Activated CD4-positive, alpha-beta memory T cell treated with anti-CD3 and anti-CD28 coated beads for 36 hours (primary cell): ENCODE measurements at regions not wholly inside any gene's neighbourhood (a gene's known extent, or its start where the extent isn't known, plus 50 kb on each side); places are given as distances from the start of the nearest gene placed in this dataset.
A peak's percentile ranks its signal among the peaks of the same experiment; 100 is the strongest.
"Not testable (repeated sequence)": the region's sequence is repeated elsewhere in the genome, so short reads cannot be mapped to it uniquely, and the experiment has no call there.

Source experiments
- CTCF ChIA-PET: fragments of 350-600 bp; sonication (Branson Sonifier 250); formaldehyde crosslinking; loops from one replicate; lab custom pipeline; 2021; ENCODE audit warnings: antibody characterized with exemption, inconsistent platforms; lab: Charles Lee
- POLR2A ChIA-PET: fragments of 350-600 bp; sonication (Branson Sonifier 250); formaldehyde crosslinking; loops from one replicate; lab custom pipeline; 2021; ENCODE audit warnings: antibody characterized with exemption; lab: Charles Lee
- DNase-seq: peaks from one replicate; pipeline ENCODE4 v3.0.0-alpha.2; 2020
- H3K27ac Mint-ChIP-seq: one replicate; pipeline ENCODE4 v1.8.0; 2021; ENCODE audit warnings: mixed read lengths
- H3K27me3 Mint-ChIP-seq: one replicate; pipeline ENCODE4 v1.8.0; 2021; ENCODE audit warnings: mixed read lengths
- H3K36me3 Mint-ChIP-seq: one replicate; pipeline ENCODE4 v1.8.0; 2021; ENCODE audit warnings: mixed read lengths
- H3K4me1 Mint-ChIP-seq: one replicate; pipeline ENCODE4 v1.8.0; 2021; ENCODE audit warnings: low read depth, mixed read lengths
- H3K4me3 Mint-ChIP-seq: one replicate; pipeline ENCODE4 v1.8.0; 2021; ENCODE audit warnings: mild to moderate bottlenecking, mixed read lengths
- H3K9me3 Mint-ChIP-seq: one replicate; pipeline ENCODE4 v1.8.0; 2021; ENCODE audit warnings: mixed read lengths
- intact Hi-C: fragments of 100-400 bp; cut with micrococcal nuclease; formaldehyde crosslinking; loops from one replicate; pipeline ENCODE4 v1.15.1; 2023

GRCh38 chr13:110821837-110822668, 92.8 kb downstream of the ANKRD10 start:
- POLR2A ChIA-PET, H3K36me3 Mint-ChIP-seq, H3K27me3 Mint-ChIP-seq, H3K4me1 Mint-ChIP-seq, intact Hi-C loops, H3K9me3 Mint-ChIP-seq, DNase-seq, H3K27ac Mint-ChIP-seq: not testable (repeated sequence)
- peak overlapping the region; percentile 8 for H3K4me3 Mint-ChIP-seq
- CTCF ChIA-PET: interaction anchor here (1.3 to 2.3 kb wide), 2 partner anchors 228 to 367 kb away, joined by 4 to 9 read pairs; no protein-coding TSS in a partner anchor

- Mint-ChIP-seq H3K27me3 (no peaks in the 10 kb centered on the region), H3K4me3 (peak overlapping the region; percentile 8), H3K36me3 (no peaks in the 10 kb centered on the region), H3K27ac (no peak overlapping the region), H3K9me3 (no peaks in the 10 kb centered on the region), H3K4me1 (peaks cover 5% of the 10 kb centered on the region)
- ChIA-PET POLR2A (no interaction called here), CTCF (interaction anchor here (2.2 to 2.3 kb wide), 2 partner anchors 229 to 367 kb away, joined by 8 to 9 read pairs; no protein-coding TSS in a partner anchor)
- no peak for DNase-seq
- intact Hi-C loops: no loop called here
Measured at GRCh38 chr13:110822669-110822945, 92.3 kb downstream of the ANKRD10 start.

GRCh38 chr13:110824702-110825300, 90.1 kb downstream of the ANKRD10 start:
- POLR2A ChIA-PET: interaction anchor here (0.5 kb wide), 1 partner anchor 101 kb away, joined by 5 read pairs; no protein-coding TSS in a partner anchor

GRCh38 chr13:110825516-110825915, 89.4 kb downstream of the ANKRD10 start:
- H3K4me3 Mint-ChIP-seq: no peak overlapping the region
- ChIA-PET POLR2A (interaction anchor here (0.5 kb wide), 1 partner anchor 102 kb away, joined by 5 read pairs; no protein-coding TSS in a partner anchor), CTCF (no interaction called here)
- no peaks in the 10 kb centered on the region for H3K36me3 Mint-ChIP-seq
- no peaks in the 10 kb centered on the region for H3K27me3 Mint-ChIP-seq
- H3K27ac Mint-ChIP-seq: no peak overlapping the region
- intact Hi-C loops: no loop called here
- H3K4me1 Mint-ChIP-seq: no peaks in the 10 kb centered on the region
- H3K9me3 Mint-ChIP-seq: no peaks in the 10 kb centered on the region
- DNase-seq: no peak

More at GRCh38 chr13:110824702-110825300, 90.1 kb downstream of the ANKRD10 start:
- H3K9me3 Mint-ChIP-seq: no peaks in the 10 kb centered on the region
- CTCF ChIA-PET: interaction anchor here (2.2 kb wide), 1 partner anchor 231 kb away, joined by 8 read pairs; no protein-coding TSS in a partner anchor
- intact Hi-C loops: no loop called here
- H3K4me3 Mint-ChIP-seq: no peak overlapping the region
- DNase-seq: no peak
- no peaks in the 10 kb centered on the region for H3K36me3 Mint-ChIP-seq
- H3K27me3 Mint-ChIP-seq: no peaks in the 10 kb centered on the region
- no peak overlapping the region for H3K27ac Mint-ChIP-seq
- no peaks in the 10 kb centered on the region for H3K4me1 Mint-ChIP-seq

- no peak overlapping the region for H3K27ac Mint-ChIP-seq
- POLR2A ChIA-PET: no interaction called here
Measured at GRCh38 chr13:110826101-110826500, 88.8 kb downstream of the ANKRD10 start.

GRCh38 chr13:110826861-110827672, 87.8 kb downstream of the ANKRD10 start:
- no peak for DNase-seq
- ChIA-PET CTCF (no interaction called here), POLR2A (no interaction called here)
- Mint-ChIP-seq H3K36me3 (no peaks in the 10 kb centered on the region), H3K4me1 (no peaks in the 10 kb centered on the region), H3K4me3 (no peak overlapping the region), H3K9me3 (no peaks in the 10 kb centered on the region), H3K27me3 (peaks cover 6% of the 10 kb centered on the region), H3K27ac (no peak overlapping the region)
- intact Hi-C loops: no loop called here

More at GRCh38 chr13:110826101-110826500, 88.8 kb downstream of the ANKRD10 start:
- intact Hi-C loops: no loop called here
- Mint-ChIP-seq H3K4me1 (no peaks in the 10 kb centered on the region), H3K36me3 (no peaks in the 10 kb centered on the region), H3K9me3 (no peaks in the 10 kb centered on the region), H3K4me3 (no peak overlapping the region), H3K27me3 (peaks cover 4% of the 10 kb centered on the region)
- DNase-seq: no peak
- CTCF ChIA-PET: no interaction called here
